Ovary (tissue), 3 donors: ENCODE measurements at regions not wholly inside any gene's neighbourhood (a gene's known extent, or its start where the extent isn't known, plus 50 kb on each side); places are given as distances from the start of the nearest gene placed in this dataset.

Experiments used
- CTCF ChIP-seq, 3 donors: fragments of 450-650 bp in 2 of 3; fragments of 200-600 bp in 1 of 3; IDR thresholded peaks; one replicate each; pipeline versions ENCODE4 v1.5.1 to v1.8.0; 2016 to 2022; ENCODE audit warnings: antibody characterized with exemption in 3 of 3, mild to moderate bottlenecking in 1 of 3
- EP300 ChIP-seq: sonication (generic); formaldehyde crosslinking; IDR thresholded peaks from one replicate; pipeline ENCODE4 v1.6.1; 2017; ENCODE audit warnings: antibody characterized with exemption
- POLR2A ChIP-seq: fragments of 450-650 bp; IDR thresholded peaks from one replicate; pipeline ENCODE4 v1.6.1; 2017; ENCODE audit warnings: antibody characterized with exemption, mild to moderate bottlenecking, moderate library complexity
- donor health status: DM: no; HTN: no; CAD: no.

- TF ChIP-seq CTCF (IDR thresholded peaks at IDR 0.05), result no peak
- TF ChIP-seq EP300, result no peak
- TF ChIP-seq POLR2A, result no peak
Measured at GRCh38 chr1:222239130-222239529, 308.8 kb downstream of the HHIPL2 start.
